OCI-LY1 (cell line): ENCODE measurements at regions not wholly inside any gene's neighbourhood (a gene's known extent, or its start where the extent isn't known, plus 50 kb on each side); places are given as distances from the start of the nearest gene placed in this dataset.
"Not testable (repeated sequence)": the region's sequence is repeated elsewhere in the genome, so short reads cannot be mapped to it uniquely, and the experiment has no call there.

Experiments used
- EZH2 ChIP-seq: fragments of 200-600 bp; sonication (generic), shearing (Covaris generic); IDR thresholded peaks from 2 replicates; pipeline ENCODE4 v1.8.0; 2017; ENCODE audit warnings: borderline replicate concordance, mixed run types, mild to moderate bottlenecking, antibody characterized with exemption, low read length, moderate library complexity, mixed read lengths
- TF ChIP-seq, protein P1 (sequence below): fragments of 200-600 bp; sonication (generic), shearing (Covaris generic); IDR thresholded peaks from 2 replicates; pipeline ENCODE4 v1.5.1; 2017; ENCODE audit warnings: mild to moderate bottlenecking, antibody characterized with exemption, low read length, moderate library complexity, mixed read lengths

DNA sequence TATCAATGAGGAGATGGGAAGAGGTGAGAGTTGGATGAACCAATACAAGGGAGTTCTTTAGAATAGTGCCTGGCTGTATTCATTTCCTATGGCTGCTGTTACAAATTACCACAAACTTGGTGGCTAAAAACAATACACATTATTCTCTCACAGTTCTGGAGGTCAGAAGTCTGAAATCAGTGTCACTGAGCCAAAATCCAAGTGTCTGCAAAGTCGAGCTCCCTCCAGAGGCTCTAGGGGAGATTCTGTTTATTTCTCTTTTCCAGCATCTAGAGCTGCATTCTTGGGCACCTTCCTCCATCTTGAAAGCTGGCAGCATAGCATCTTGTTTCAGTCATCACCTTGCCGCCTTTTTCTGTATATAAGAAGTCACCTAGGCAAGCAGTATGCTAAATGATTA, 55.7 kb upstream of the TERB2 start:
- not testable (repeated sequence) for TF ChIP-seq EZH2
- TF ChIP-seq, protein P1, sequence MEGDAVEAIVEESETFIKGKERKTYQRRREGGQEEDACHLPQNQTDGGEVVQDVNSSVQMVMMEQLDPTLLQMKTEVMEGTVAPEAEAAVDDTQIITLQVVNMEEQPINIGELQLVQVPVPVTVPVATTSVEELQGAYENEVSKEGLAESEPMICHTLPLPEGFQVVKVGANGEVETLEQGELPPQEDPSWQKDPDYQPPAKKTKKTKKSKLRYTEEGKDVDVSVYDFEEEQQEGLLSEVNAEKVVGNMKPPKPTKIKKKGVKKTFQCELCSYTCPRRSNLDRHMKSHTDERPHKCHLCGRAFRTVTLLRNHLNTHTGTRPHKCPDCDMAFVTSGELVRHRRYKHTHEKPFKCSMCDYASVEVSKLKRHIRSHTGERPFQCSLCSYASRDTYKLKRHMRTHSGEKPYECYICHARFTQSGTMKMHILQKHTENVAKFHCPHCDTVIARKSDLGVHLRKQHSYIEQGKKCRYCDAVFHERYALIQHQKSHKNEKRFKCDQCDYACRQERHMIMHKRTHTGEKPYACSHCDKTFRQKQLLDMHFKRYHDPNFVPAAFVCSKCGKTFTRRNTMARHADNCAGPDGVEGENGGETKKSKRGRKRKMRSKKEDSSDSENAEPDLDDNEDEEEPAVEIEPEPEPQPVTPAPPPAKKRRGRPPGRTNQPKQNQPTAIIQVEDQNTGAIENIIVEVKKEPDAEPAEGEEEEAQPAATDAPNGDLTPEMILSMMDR: not testable (repeated sequence)
